PC-3 (cell line): ENCODE measurements at regions not wholly inside any gene's neighbourhood (a gene's known extent, or its start where the extent isn't known, plus 50 kb on each side); places are given as distances from the start of the nearest gene placed in this dataset.

Experiments
- ATAC-seq: fragments of 200-7000 bp; cut with Tn5 transposase; 2 replicates; pipeline ENCODE4 v1.9.1; 2020; ENCODE audit warnings: mild to moderate bottlenecking, moderate library complexity
- BruUV-seq: library from RNA; stranded (reverse); fragments of 400-500 nt; replicated peaks from 2 replicates; lab custom pipeline; 2021; lab: Mats Ljungman, UMichigan
- CTCF ChIA-PET: fragments of 300-600 bp; sonication (Branson Sonifier 250); formaldehyde crosslinking; loops from one replicate; lab custom pipeline; 2022; ENCODE audit warnings: antibody characterized with exemption; lab: Charles Lee
- POLR2A ChIA-PET: fragments of 300-600 bp; sonication (Branson Sonifier 250); formaldehyde crosslinking; loops from one replicate; lab custom pipeline; 2022; ENCODE audit warnings: antibody characterized with exemption; ENCODE audit not compliant: unreplicated experiment; lab: Charles Lee
- DNase-seq: peaks from one replicate; pipeline ENCODE4 v3.0.0-alpha.2; 2015
- H2AFZ ChIP-seq: fragments of 300-600 bp; sonication (generic); 2 replicates; pipeline ENCODE4 v1.6.0; 2016; ENCODE audit warnings: antibody characterized with exemption, low read length
- H3F3A ChIP-seq: fragments of 300-600 bp; sonication (generic); one replicate; pipeline ENCODE4 v1.6.0; 2017; ENCODE audit warnings: antibody characterized with exemption, low read length, control low read depth, mild to moderate bottlenecking; ENCODE audit not compliant: unreplicated experiment
- H3K27ac ChIP-seq: fragments of 300-600 bp; sonication (generic); 2 replicates; pipeline ENCODE4 v1.5.1; 2016; ENCODE audit warnings: mild to moderate bottlenecking, low read length
- H3K27me3 ChIP-seq: fragments of 300-600 bp; sonication (generic); 2 replicates; pipeline ENCODE4 v1.6.1; 2016; ENCODE audit warnings: low read length, mixed read lengths
- H3K36me3 ChIP-seq: fragments of 300-600 bp; sonication (generic); 2 replicates; pipeline ENCODE4 v1.6.1; 2016; ENCODE audit warnings: low read depth, mixed run types, low read length, mixed read lengths
- H3K4me1 ChIP-seq: fragments of 300-600 bp; sonication (generic); 2 replicates; pipeline ENCODE4 v1.5.1; 2016; ENCODE audit warnings: low read length; ENCODE audit not compliant: insufficient read depth
- H3K4me2 ChIP-seq: fragments of 300-600 bp; sonication (generic); 2 replicates; pipeline ENCODE4 v1.6.0; 2016; ENCODE audit warnings: low read length
- H3K4me3 ChIP-seq: fragments of 300-600 bp; sonication (generic); 2 replicates; pipeline ENCODE4 v1.5.1; 2016; ENCODE audit warnings: mild to moderate bottlenecking, low read length, mixed read lengths
- H3K79me2 ChIP-seq: fragments of 300-600 bp; sonication (generic); 2 replicates; pipeline ENCODE4 v1.6.1; 2017; ENCODE audit warnings: low read length, mixed read lengths
- H3K9ac ChIP-seq: fragments of 300-600 bp; sonication (generic); 2 replicates; pipeline ENCODE4 v1.6.0; 2016; ENCODE audit warnings: mild to moderate bottlenecking, low read length
- H3K9me2 ChIP-seq: fragments of 300-600 bp; sonication (generic); replicated peaks from 2 replicates; pipeline ENCODE4 v1.6.1; 2016; ENCODE audit warnings: mixed run types, low read length, mixed read lengths
- H3K9me3 ChIP-seq: fragments of 300-600 bp; sonication (generic); 2 replicates; pipeline ENCODE4 v1.6.1; 2016; ENCODE audit warnings: low read length, mixed read lengths
- H4K20me1 ChIP-seq: fragments of 300-600 bp; sonication (generic); 2 replicates; pipeline ENCODE4 v1.6.1; 2016; ENCODE audit warnings: low read length, mixed read lengths
- CTCF ChIP-seq: fragments of 300-600 bp; sonication (generic); conservative IDR thresholded peaks from 2 replicates; pipeline ENCODE4 v1.5.1; 2017; ENCODE audit warnings: antibody characterized with exemption, low read depth, mild to moderate bottlenecking, low read length
- EZH2 ChIP-seq: fragments of 300-600 bp; sonication (generic); IDR thresholded peaks from one replicate; pipeline ENCODE4 v1.6.1; 2017; ENCODE audit warnings: antibody characterized with exemption, mild to moderate bottlenecking, low read length; ENCODE audit not compliant: unreplicated experiment
- EZH2phosphoT487 ChIP-seq: fragments of 300-600 bp; sonication (generic); IDR thresholded peaks from 2 replicates; pipeline ENCODE4 v1.6.1; 2018; ENCODE audit warnings: mild to moderate bottlenecking, antibody characterized with exemption, low read length, borderline replicate concordance
- intact Hi-C: fragments of 100-400 bp; cut with micrococcal nuclease; formaldehyde crosslinking; loops from 2 replicates; pipeline ENCODE4 v1.9.0; 2023

- POLR2A ChIA-PET: no interaction called here
- Histone ChIP-seq H3K27ac (no peak overlapping the region), H3K36me3 (no peaks in the 10 kb centered on the region), H3K9me3 (no peaks in the 10 kb centered on the region), H2AFZ (no peak overlapping the region), H3K4me1 (peaks cover 4% of the 10 kb centered on the region; the same call in 1 of the 2 replicates), H3K79me2 (no peaks in the 10 kb centered on the region), H3K9me2 (no peaks in the 10 kb centered on the region), H3K27me3 (no peaks in the 10 kb centered on the region), H3K9ac (no peak overlapping the region), H3K4me3 (no peak overlapping the region), H3F3A (no peaks in the 10 kb centered on the region), H4K20me1 (no peaks in the 10 kb centered on the region), H3K4me2 (no peak overlapping the region)
- CTCF ChIA-PET: no interaction called here
- DNase-seq (no peak), ATAC-seq (no peak)
- no TSS peak for BruUV-seq
- TF ChIP-seq EZH2: no peak
- no peak for TF ChIP-seq EZH2phosphoT487
- TF ChIP-seq CTCF: no peak
- intact Hi-C loops: no loop called here
Measured at GRCh38 chr3:27574438-27574795, 90.2 kb upstream of the SLC4A7 start.

GRCh38 chr3:27573780-27574437 lies 89.7 kb upstream of the SLC4A7 start:
- Histone ChIP-seq H3F3A (no peaks in the 10 kb centered on the region), H3K9me3 (no peaks in the 10 kb centered on the region), H2AFZ (no peak overlapping the region), H3K9me2 (no peaks in the 10 kb centered on the region), H3K4me2 (no peak overlapping the region), H3K27me3 (no peaks in the 10 kb centered on the region), H3K9ac (no peak overlapping the region), H4K20me1 (no peaks in the 10 kb centered on the region), H3K4me1 (peaks cover 4% of the 10 kb centered on the region; the same call in 1 of the 2 replicates), H3K36me3 (no peaks in the 10 kb centered on the region), H3K79me2 (no peaks in the 10 kb centered on the region), H3K27ac (no peak overlapping the region), H3K4me3 (no peak overlapping the region)
- TF ChIP-seq EZH2phosphoT487 (no peak), EZH2 (no peak), CTCF (no peak)
- CTCF ChIA-PET: no interaction called here
- intact Hi-C loops: no loop called here
- peak; percentile 27 for DNase-seq
- POLR2A ChIA-PET: interaction anchor here (0.6 kb wide), 1 partner anchor 65 kb away, joined by 3 read pairs; no protein-coding TSS in a partner anchor
- ATAC-seq: peak; percentile 60
- no TSS peak for BruUV-seq

GRCh38 chr3:27573138-27573537 lies 89.0 kb upstream of the SLC4A7 start:
- Histone ChIP-seq H2AFZ (no peak overlapping the region), H3K4me1 (peaks cover 10% of the 10 kb centered on the region; the same call in 1 of the 2 replicates), H3F3A (no peaks in the 10 kb centered on the region), H3K27me3 (no peaks in the 10 kb centered on the region), H3K9ac (no peak overlapping the region), H3K36me3 (no peaks in the 10 kb centered on the region), H3K27ac (no peak overlapping the region), H3K4me3 (no peak overlapping the region), H3K9me2 (no peaks in the 10 kb centered on the region), H3K9me3 (no peaks in the 10 kb centered on the region), H3K4me2 (no peak overlapping the region), H3K79me2 (no peaks in the 10 kb centered on the region), H4K20me1 (no peaks in the 10 kb centered on the region)
- ChIA-PET POLR2A (interaction anchor here (0.6 kb wide), 1 partner anchor 64 kb away, joined by 3 read pairs; no protein-coding TSS in a partner anchor), CTCF (no interaction called here)
- no peak for TF ChIP-seq EZH2
- no peak for TF ChIP-seq EZH2phosphoT487
- no peak for TF ChIP-seq CTCF
- no peak for ATAC-seq
- intact Hi-C loops: no loop called here
- no peak for DNase-seq
- BruUV-seq: no TSS peak
